K562 (cell line): ENCODE measurements at regions not wholly inside any gene's neighbourhood (a gene's known extent, or its start where the extent isn't known, plus 50 kb on each side); places are given as distances from the start of the nearest gene placed in this dataset.

Experiments
- ATAC-seq: fragments of 200-7000 bp; cut with Tn5 transposase; 3 replicates; pipeline ENCODE4 v1.9.1; 2020; ENCODE audit warnings: moderate library complexity
- BruUV-seq: library from RNA; stranded (reverse); fragments of 400-500 nt; replicated peaks from 2 replicates; lab custom pipeline; 2021; lab: Mats Ljungman, UMichigan
- CTCF ChIA-PET: fragments of 300-600 bp; formaldehyde crosslinking; extraction: SDS; loops from one replicate; lab custom pipeline; 2021; ENCODE audit warnings: low intra/inter-chr PET ratio; lab: Yijun Ruan, JAX
- POLR2A ChIA-PET: fragments of 300-600, 350-650 bp; sonication (Branson Sonifier 250); formaldehyde crosslinking; extraction: SDS; loops from one replicate; lab custom pipeline; 2021; ENCODE audit warnings: antibody characterized with exemption, inconsistent platforms; lab: Yijun Ruan, JAX
- DNase-seq, 4 experiments: peaks; one replicate each; pipeline versions ENCODE4 v3.0.0 to v3.0.0-alpha.2; 2011 to 2018; ENCODE audit warnings: low spot score in 3 of 4, mixed read lengths in 3 of 4; ENCODE audit errors: extremely low read depth in 1 of 4
- FAIRE-seq: peaks from 2 replicates; lab custom pipeline; 2011; peaks lifted over from hg19 to GRCh38; lab: Jason Lieb, UNC
- H2AFZ ChIP-seq: 2 replicates; pipeline ENCODE4 v1.6.0; 2011; ENCODE audit warnings: low read depth, low read length, control low read depth, inconsistent platforms
- H3K27ac ChIP-seq: fragments of 200-600 bp; 3 replicates; pipeline ENCODE4 v1.8.0; 2011; ENCODE audit warnings: low read depth, mild to moderate bottlenecking, control low read depth, inconsistent platforms, low read length, moderate library complexity, mixed read lengths; ENCODE audit errors: extremely low read depth
- H3K27me3 ChIP-seq, 2 experiments: fragments of 300-600 bp in 1 of 2; 2 replicates in 1 of 2; 3 replicates in 1 of 2; pipeline versions ENCODE4 v1.6.0 to v1.8.0; 2011; ENCODE audit warnings: inconsistent platforms in 2 of 2, low read length in 2 of 2, mild to moderate bottlenecking in 1 of 2, mixed read lengths in 1 of 2, moderate library complexity in 1 of 2; ENCODE audit not compliant: control insufficient read depth in 2 of 2, insufficient read depth in 2 of 2
- H3K36me3 ChIP-seq: fragments of 300-600 bp; 3 replicates; pipeline ENCODE4 v1.8.0; 2011; ENCODE audit warnings: mild to moderate bottlenecking, low read length, inconsistent platforms; ENCODE audit not compliant: control insufficient read depth, insufficient read depth
- H3K4me1 ChIP-seq, 2 experiments: fragments of 200-600 bp in 1 of 2; replicated peaks in 1 of 2; 2 replicates in 1 of 2; 3 replicates in 1 of 2; pipeline versions ENCODE4 v1.5.1 to v1.8.0; 2011; ENCODE audit warnings: inconsistent platforms in 2 of 2, low read length in 2 of 2, mild to moderate bottlenecking in 1 of 2, mixed read lengths in 1 of 2, moderate library complexity in 1 of 2; ENCODE audit not compliant: control insufficient read depth in 2 of 2, insufficient read depth in 2 of 2
- H3K4me2 ChIP-seq: 2 replicates; pipeline ENCODE4 v1.6.1; 2011; ENCODE audit warnings: low read length, control low read depth, inconsistent platforms, mixed read lengths; ENCODE audit not compliant: insufficient read depth
- H3K4me3 ChIP-seq: fragments of 200-600 bp; sonication (generic), shearing (Covaris generic); 2 replicates; pipeline ENCODE4 v1.5.1; 2016; ENCODE audit warnings: control low read depth, inconsistent platforms
- H3K79me2 ChIP-seq: fragments of 200-600 bp; 3 replicates; pipeline ENCODE4 v1.8.0; 2011; ENCODE audit warnings: low read length, inconsistent platforms; ENCODE audit not compliant: control insufficient read depth, insufficient read depth
- H3K9ac ChIP-seq, 2 experiments: 2 replicates each; pipeline versions ENCODE4 v1.6.0 to v1.6.1; 2011; ENCODE audit warnings: low read depth in 2 of 2, low read length in 2 of 2, control low read depth in 1 of 2, inconsistent platforms in 1 of 2, mild to moderate bottlenecking in 1 of 2, mixed read lengths in 1 of 2; ENCODE audit not compliant: insufficient read depth in 1 of 2
- H3K9me1 ChIP-seq: one replicate; pipeline ENCODE4 v1.6.0; 2011; ENCODE audit warnings: inconsistent platforms, mild to moderate bottlenecking, low read length, moderate library complexity; ENCODE audit not compliant: control insufficient read depth, insufficient read depth
- H3K9me3 ChIP-seq: replicated peaks from 2 replicates; pipeline ENCODE4 v1.5.1; 2011; ENCODE audit warnings: low read depth, low read length, inconsistent platforms; ENCODE audit not compliant: control insufficient read depth, insufficient read depth
- H4K20me1 ChIP-seq: replicated peaks from 2 replicates; pipeline ENCODE4 v1.6.1; 2011; ENCODE audit warnings: low read length, inconsistent platforms, mixed read lengths; ENCODE audit not compliant: control insufficient read depth, insufficient read depth
- BCL6 ChIP-seq: fragments of 250-450 bp; sonication (Bioruptor Pico); IDR thresholded peaks from 2 replicates; pipeline ENCODE4 v1.4.0; 2020
- DLX4 ChIP-seq: fragments of 250-450 bp; sonication (Bioruptor Pico); IDR thresholded peaks from 2 replicates; pipeline ENCODE4 v1.6.1; 2021; ENCODE audit warnings: mild to moderate bottlenecking
- FOXA1 ChIP-seq: fragments of 450-650 bp; IDR thresholded peaks from 2 replicates; pipeline ENCODE4 v1.6.1; 2016; ENCODE audit warnings: mild to moderate bottlenecking, borderline replicate concordance
- HDAC6 ChIP-seq: IDR thresholded peaks from 2 replicates; pipeline ENCODE4 v1.6.1; 2012; ENCODE audit warnings: low read depth, mild to moderate bottlenecking, control low read depth, inconsistent platforms, low read length, moderate library complexity
- MCM5 ChIP-seq: fragments of 450-650 bp; IDR thresholded peaks from 2 replicates; pipeline ENCODE4 v1.6.1; 2016; ENCODE audit warnings: low read depth
- MLX ChIP-seq, 2 experiments: fragments of 450-650 bp in 1 of 2; sonication (generic) in 1 of 2; formaldehyde crosslinking; conservative IDR thresholded peaks; 2 replicates each; pipeline versions ENCODE4 v1.4.0 to v1.8.1; 2020 to 2022; ENCODE audit warnings: mild to moderate bottlenecking in 1 of 2, missing genetic modification reagents in 1 of 2
- MTF1 ChIP-seq: fragments of 250-450 bp; sonication (Bioruptor Pico); IDR thresholded peaks from 2 replicates; pipeline ENCODE4 v1.9.0; 2021; ENCODE audit warnings: moderate library complexity, mild to moderate bottlenecking, inconsistent platforms, borderline replicate concordance
- NKRF ChIP-seq: fragments of 450-650 bp; IDR thresholded peaks from 2 replicates; pipeline ENCODE4 v1.6.1; 2016; ENCODE audit warnings: borderline replicate concordance
- PTRF ChIP-seq: fragments of 450-650 bp; IDR thresholded peaks from 2 replicates; pipeline ENCODE4 v1.6.1; 2016; ENCODE audit warnings: mild to moderate bottlenecking, missing genetic modification characterization, missing compliant biosample characterization
- RBFOX2 ChIP-seq: fragments of 200-400 bp; formaldehyde crosslinking; IDR thresholded peaks from 2 replicates; pipeline ENCODE4 v1.6.1; 2017; ENCODE audit warnings: low read depth, mild to moderate bottlenecking, low read length, moderate library complexity
- SAFB2 ChIP-seq: fragments of 200-400 bp; formaldehyde crosslinking; IDR thresholded peaks from 2 replicates; pipeline ENCODE4 v1.6.1; 2018; ENCODE audit warnings: borderline replicate concordance, low read length, low read depth, moderate library complexity; ENCODE audit not compliant: severe bottlenecking
- ZKSCAN1 ChIP-seq: fragments of 150-350 bp; IDR thresholded peaks from 2 replicates; pipeline ENCODE4 v1.6.1; 2016; ENCODE audit warnings: low read depth, low read length
- ZNF77 ChIP-seq: fragments of 250-450 bp; sonication (Bioruptor Pico); IDR thresholded peaks from 2 replicates; pipeline ENCODE4 v1.5.0; 2020
- WGBS: fragments of 100-300 bp; shearing (Covaris generic); methylation state at CpG from one replicate; pipeline ENCODE4 v1.1.6; 2016; ENCODE audit warnings: low coverage, mixed read lengths; ENCODE audit not compliant: insufficient coverage; ENCODE audit errors: missing lambda C conversion rate; 5-methylcytosine and 5-hydroxymethylcytosine counted together
- in situ Hi-C: fragments of 300-500 bp; cut with MboI; formaldehyde crosslinking; loops from 4 replicates; pipeline ENCODE4 v1.15.0; 2018; ENCODE audit warnings: inconsistent platforms, mixed read lengths
- intact Hi-C: fragments of 100-400 bp; cut with micrococcal nuclease; formaldehyde crosslinking; loops from 2 replicates; pipeline ENCODE4 v1.14.2; 2022

- no peak for FAIRE-seq
- no peak for ATAC-seq
- no peak for DNase-seq
- ChIA-PET CTCF (no interaction called here), POLR2A (no interaction called here)
- Histone ChIP-seq H3K4me3 (no peak overlapping the region), H3K4me1 (no peaks in the 10 kb centered on the region), H3K79me2 (no peaks in the 10 kb centered on the region), H3K36me3 (no peaks in the 10 kb centered on the region), H3K4me2 (no peak overlapping the region), H4K20me1 (no peaks in the 10 kb centered on the region; the same call in 1 of the 2 replicates), H3K27me3 (no peaks in the 10 kb centered on the region; a peak in 1 of 5 replicates), H3K9me3 (no peaks in the 10 kb centered on the region), H3K9ac (no peak overlapping the region), H3K27ac (no peak overlapping the region), H2AFZ (no peak overlapping the region), H3K9me1 (no peaks in the 10 kb centered on the region)
- 0% methylated on average over 7 of the region's 7 CpGs for WGBS
- TF ChIP-seq NKRF (no peak), SAFB2 (no peak), MCM5 (no peak), MLX (CRISPR knock-in tag; conservative IDR thresholded peaks at IDR 0.05) (no peak), PTRF (no peak), HDAC6 (no peak), ZKSCAN1 (no peak), RBFOX2 (no peak), BCL6 (CRISPR knock-in tag) (no peak), ZNF77 (CRISPR knock-in tag) (no peak), DLX4 (CRISPR knock-in tag) (no peak), MTF1 (no peak), FOXA1 (no peak)
- BruUV-seq, result no TSS peak
- intact Hi-C loops (no loop called here), in situ Hi-C loops (no loop called here)
These were observed 367.2 kb upstream of the ZNF32 start for GRCh38 chr10:44015702-44016500.
